ENCODE measurements at regions not wholly inside any gene's neighbourhood (a gene's known extent, or its start where the extent isn't known, plus 50 kb on each side); places are given as distances from the start of the nearest gene placed in this dataset.

GRCh38 chr5:107231191-107231590 is 439.5 kb downstream of the EFNA5 start:
- TF ChIP-seq GATA3 (IDR thresholded peaks at IDR 0.05; ENCODE audit: low read depth, low read length) (no peak), GATA2 (IDR thresholded peaks at IDR 0.05; ENCODE audit: low read depth, low read length) (no peak)

DNA sequence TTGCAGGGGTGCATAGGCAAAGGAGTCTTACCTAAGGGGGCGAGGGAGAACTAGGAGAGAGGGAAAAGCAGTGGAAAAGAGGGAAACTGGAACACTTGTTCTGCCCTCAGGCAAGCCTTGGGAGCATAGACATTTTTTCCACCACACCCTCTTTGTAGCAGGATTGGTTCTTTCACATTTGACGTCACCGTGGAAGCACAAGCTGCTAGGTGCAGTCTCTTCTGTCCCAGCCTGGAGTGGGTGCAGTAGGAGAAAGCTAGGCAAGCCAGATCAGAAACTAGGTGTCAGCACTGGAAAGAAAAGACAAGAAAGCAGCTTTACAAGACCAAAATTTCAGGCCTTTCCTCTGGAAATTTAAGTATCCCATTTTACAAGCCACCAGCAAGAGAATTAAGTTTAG is 440.4 kb downstream of the EFNA5 start:
- no peak for TF ChIP-seq GATA2 (IDR thresholded peaks at IDR 0.05; ENCODE audit: low read depth, low read length)

- TF ChIP-seq GATA2 (IDR thresholded peaks at IDR 0.05; ENCODE audit: low read depth, low read length), result no peak
- TF ChIP-seq GATA3 (IDR thresholded peaks at IDR 0.05; ENCODE audit: low read depth, low read length), result no peak
Observed at GRCh38 chr5:107228226-107228625, 442.5 kb downstream of the EFNA5 start.

DNA sequence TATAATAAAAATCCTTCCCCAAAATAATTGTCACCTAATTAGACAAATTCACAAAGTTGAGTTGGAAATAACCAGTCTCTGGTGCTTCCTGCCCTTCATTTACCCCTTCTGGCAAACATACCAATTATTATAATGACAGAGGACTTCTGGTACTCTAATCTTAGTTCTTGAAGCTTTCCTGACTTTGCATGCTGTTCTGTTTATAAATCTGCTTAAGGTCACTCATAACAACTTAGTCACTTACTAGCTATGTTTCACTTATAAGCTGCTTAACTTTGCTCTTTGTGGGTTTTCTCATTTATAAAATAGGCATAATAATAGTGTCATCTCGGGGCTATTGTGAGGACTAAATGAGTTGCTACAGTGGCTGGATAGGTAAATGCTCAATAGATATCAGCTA is 446.5 kb downstream of the EFNA5 start:
- no peak for TF ChIP-seq GATA2 (IDR thresholded peaks at IDR 0.05; ENCODE audit: low read depth, low read length)
- TF ChIP-seq GATA3 (IDR thresholded peaks at IDR 0.05; ENCODE audit: low read depth, low read length), result no peak

- TF ChIP-seq GATA2 (IDR thresholded peaks at IDR 0.05; ENCODE audit: low read depth, low read length), result no peak
- TF ChIP-seq GATA3 (IDR thresholded peaks at IDR 0.05; ENCODE audit: low read depth, low read length), result no peak
Observed at GRCh38 chr5:107223066-107223465, 447.7 kb downstream of the EFNA5 start.

- no peak for TF ChIP-seq GATA2 (IDR thresholded peaks at IDR 0.05; ENCODE audit: low read depth, low read length)
- TF ChIP-seq GATA3 (IDR thresholded peaks at IDR 0.05; ENCODE audit: low read depth, low read length), result no peak
Observed at GRCh38 chr5:107219993-107220392, 450.7 kb downstream of the EFNA5 start.

- no peak for TF ChIP-seq GATA3 (IDR thresholded peaks at IDR 0.05; ENCODE audit: low read depth, low read length)
- no peak for TF ChIP-seq GATA2 (IDR thresholded peaks at IDR 0.05; ENCODE audit: low read depth, low read length)
Observed at GRCh38 chr5:107218457-107219193, 452.1 kb downstream of the EFNA5 start.

DNA sequence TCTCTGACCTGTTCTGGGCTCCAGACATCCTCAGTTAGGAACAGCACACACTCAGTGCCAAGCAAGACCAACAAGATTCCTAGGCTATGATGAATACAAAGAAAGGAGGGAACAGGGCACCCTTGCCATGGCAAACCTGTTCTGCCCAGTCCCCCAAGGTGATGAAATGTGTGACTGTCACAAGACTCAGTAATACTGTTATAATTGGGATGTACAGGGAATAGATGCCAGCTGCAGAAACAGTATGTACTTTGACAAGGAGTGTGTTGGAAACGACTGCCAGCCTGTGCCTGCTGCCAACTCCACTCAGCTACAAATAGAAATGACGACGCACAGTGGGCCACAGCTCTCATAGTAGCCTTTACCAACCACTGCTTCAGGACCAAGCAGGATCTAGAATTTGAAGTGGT is 453.0 kb downstream of the EFNA5 start:
- TF ChIP-seq GATA2 (IDR thresholded peaks at IDR 0.05; ENCODE audit: low read depth, low read length), result no peak
- TF ChIP-seq GATA3 (IDR thresholded peaks at IDR 0.05; ENCODE audit: low read depth, low read length), result no peak

- TF ChIP-seq GATA3 (IDR thresholded peaks at IDR 0.05; ENCODE audit: low read depth, low read length) (no peak), GATA2 (IDR thresholded peaks at IDR 0.05; ENCODE audit: low read depth, low read length) (no peak)
Observed at GRCh38 chr5:107216587-107216986, 454.1 kb downstream of the EFNA5 start.

DNA sequence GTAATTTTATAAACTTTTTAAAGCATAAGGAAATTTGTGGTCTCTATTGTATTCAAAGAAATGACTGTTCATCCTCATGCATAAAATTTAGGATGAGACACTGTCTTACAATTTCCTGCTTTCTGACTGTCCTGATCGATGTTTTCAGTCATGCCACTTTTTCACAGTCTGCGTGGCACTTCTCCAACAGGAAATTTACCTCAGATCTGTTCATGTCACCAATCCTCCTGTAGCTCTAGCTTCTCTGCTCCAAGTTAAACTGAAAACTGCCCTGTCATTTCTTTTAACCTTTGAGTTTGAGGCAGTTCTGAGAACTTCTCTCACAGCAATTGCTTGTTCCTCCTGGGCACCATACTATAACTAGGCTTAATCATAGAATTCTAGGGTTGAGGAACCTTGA is 455.1 kb downstream of the EFNA5 start:
- TF ChIP-seq GATA3 (IDR thresholded peaks at IDR 0.05; ENCODE audit: low read depth, low read length) (no peak), GATA2 (IDR thresholded peaks at IDR 0.05; ENCODE audit: low read depth, low read length) (no peak)

DNA sequence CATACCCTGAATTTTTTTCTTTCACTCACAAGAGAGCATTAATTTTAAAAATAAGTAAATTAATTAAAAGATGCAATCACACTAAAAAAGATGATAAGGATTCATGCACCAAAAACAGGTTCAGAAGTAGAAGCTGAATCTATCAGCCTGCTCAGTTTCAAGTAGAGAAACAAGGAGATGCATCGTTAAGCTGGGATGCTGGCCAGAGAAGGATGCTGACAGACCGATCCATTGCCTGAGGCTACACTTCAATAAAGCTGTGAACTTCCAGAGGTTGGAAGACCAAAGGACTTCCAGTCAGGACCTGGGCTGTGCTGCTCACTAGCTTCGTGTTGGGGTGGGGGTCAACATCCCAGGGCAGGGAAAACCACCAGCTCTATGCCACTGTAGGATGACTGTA is 457.7 kb downstream of the EFNA5 start:
- TF ChIP-seq GATA3 (IDR thresholded peaks at IDR 0.05; ENCODE audit: low read depth, low read length), result no peak
- peak; percentile 49 for TF ChIP-seq GATA2 (IDR thresholded peaks at IDR 0.05; ENCODE audit: low read depth, low read length)

DNA sequence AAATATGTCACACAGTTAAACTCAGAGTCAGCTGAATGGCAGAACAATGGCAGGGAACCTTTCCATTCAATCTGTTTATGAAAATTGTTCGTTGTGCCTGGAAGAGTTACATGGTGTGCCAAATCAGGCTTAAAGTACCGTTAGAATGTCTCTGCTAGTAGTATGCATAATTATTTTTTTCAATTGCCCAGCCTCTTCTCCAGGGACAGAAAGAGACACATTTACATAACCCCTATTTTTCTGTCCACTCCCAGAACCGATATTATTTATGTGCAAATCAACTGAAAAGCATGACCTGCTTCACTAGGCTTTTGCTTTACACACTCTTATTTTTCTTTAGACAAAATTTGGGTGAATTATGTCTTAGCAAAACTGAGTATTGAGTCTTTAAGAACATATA is 459.1 kb downstream of the EFNA5 start:
- TF ChIP-seq GATA3 (IDR thresholded peaks at IDR 0.05; ENCODE audit: low read depth, low read length) (no peak), GATA2 (IDR thresholded peaks at IDR 0.05; ENCODE audit: low read depth, low read length) (no peak)

GRCh38 chr5:107208867-107209266 is 461.9 kb downstream of the EFNA5 start:
- TF ChIP-seq GATA2 (IDR thresholded peaks at IDR 0.05; ENCODE audit: low read depth, low read length) (no peak), GATA3 (IDR thresholded peaks at IDR 0.05; ENCODE audit: low read depth, low read length) (no peak)

GRCh38 chr5:107204413-107204812 is 466.3 kb downstream of the EFNA5 start:
- TF ChIP-seq GATA2 (IDR thresholded peaks at IDR 0.05; ENCODE audit: low read depth, low read length), result no peak
- no peak for TF ChIP-seq GATA3 (IDR thresholded peaks at IDR 0.05; ENCODE audit: low read depth, low read length)

DNA sequence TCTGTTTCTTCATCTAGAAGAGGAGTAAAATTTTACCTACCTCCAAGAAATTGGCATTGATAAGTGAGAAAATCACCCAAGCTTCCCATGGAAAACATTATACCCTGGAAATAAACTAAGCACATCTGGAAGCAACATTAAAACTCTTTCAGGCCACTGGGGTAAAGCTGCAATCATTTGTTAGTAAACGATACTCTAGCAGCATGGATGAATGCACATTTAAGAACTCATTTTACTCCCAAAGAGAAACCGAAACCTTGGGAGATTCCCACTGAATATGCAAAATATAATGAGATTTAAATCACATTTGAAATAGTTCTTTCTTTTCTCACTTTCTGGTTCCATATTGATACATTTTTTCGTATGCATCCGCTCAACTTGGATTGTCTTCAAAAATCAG is 467.5 kb downstream of the EFNA5 start:
- TF ChIP-seq GATA3 (IDR thresholded peaks at IDR 0.05; ENCODE audit: low read depth, low read length) (no peak), GATA2 (IDR thresholded peaks at IDR 0.05; ENCODE audit: low read depth, low read length) (no peak)

- TF ChIP-seq GATA2 (IDR thresholded peaks at IDR 0.05; ENCODE audit: low read depth, low read length) (no peak), GATA3 (IDR thresholded peaks at IDR 0.05; ENCODE audit: low read depth, low read length) (no peak)
Observed at GRCh38 chr5:107199756-107200155, 471.0 kb downstream of the EFNA5 start.
